ENCODE measurements at regions not wholly inside any gene's neighbourhood (a gene's known extent, or its start where the extent isn't known, plus 50 kb on each side); places are given as distances from the start of the nearest gene placed in this dataset.

DNA sequence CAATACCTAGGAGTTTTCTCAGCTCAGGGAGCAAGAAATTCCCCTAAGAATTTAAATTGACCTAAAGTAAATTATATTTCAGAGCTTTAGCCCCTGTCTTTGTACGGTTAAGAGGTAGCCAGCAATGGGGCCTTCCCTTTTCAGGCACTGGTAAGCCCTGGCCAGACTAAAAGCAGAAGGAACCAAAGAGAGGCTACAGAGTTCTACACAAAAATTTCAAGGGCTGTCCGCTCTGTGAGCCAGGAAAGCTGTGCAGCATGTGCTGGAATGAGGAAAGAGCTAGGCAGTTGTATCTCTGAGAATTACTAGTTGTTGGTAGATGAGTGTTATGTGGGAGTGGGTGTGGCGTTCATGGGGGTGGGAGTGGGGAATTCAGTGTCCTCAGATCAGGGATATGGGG is 96.3 kb upstream of the MAFB start:
- Histone ChIP-seq H3K36me3 (replicated peaks in 1 of 2; ENCODE audit: control extremely low read depth in 1 of 2, control insufficient read depth in 1 of 2, extremely low read depth in 1 of 2, insufficient read depth in 2 of 2, low read length in 1 of 2) (no peaks in the 10 kb centered on the region), H3K4me1 (ENCODE audit: control insufficient read depth in 2 of 2, insufficient read depth in 2 of 2, low read length in 2 of 2) (no peaks in the 10 kb centered on the region), H3K27ac (ENCODE audit: low read length in 2 of 2) (no peak overlapping the region), H2AFZ (ENCODE audit: insufficient read depth, low read depth, low read length, poor library complexity, severe bottlenecking) (no peak overlapping the region), H3K9ac (ENCODE audit: low read length) (no peak overlapping the region), H3K9me3 (ENCODE audit: control extremely low read depth in 1 of 3, control insufficient read depth in 2 of 3, insufficient read depth in 1 of 3, low read length in 2 of 3) (no peaks in the 10 kb centered on the region), H3K4me3 (ENCODE audit: control extremely low read depth in 1 of 5, extremely low read depth in 1 of 5, insufficient read depth in 1 of 5, low read depth in 2 of 5, low read length in 4 of 5) (no peak overlapping the region), H4K20me1 (ENCODE audit: control insufficient read depth, insufficient read depth, low read length, poor library complexity, severe bottlenecking) (no peaks in the 10 kb centered on the region), H3K27me3 (replicated peaks in 1 of 4; ENCODE audit: control extremely low read depth in 1 of 4, control insufficient read depth in 3 of 4, insufficient read depth in 4 of 4, low read length in 3 of 4) (no peaks in the 10 kb centered on the region), H3K79me2 (ENCODE audit: control insufficient read depth, insufficient read depth, low read length) (no peaks in the 10 kb centered on the region), H3K4me2 (replicated peaks; ENCODE audit: low read depth, low read length, poor library complexity, severe bottlenecking) (no peak overlapping the region)
- no peak for DNase-seq
- no peak for ATAC-seq (ENCODE audit: low read depth)
- peaks cover 23% of the 10 kb centered on the region for H3K27me3 Mint-ChIP-seq
- TF ChIP-seq, protein P1, sequence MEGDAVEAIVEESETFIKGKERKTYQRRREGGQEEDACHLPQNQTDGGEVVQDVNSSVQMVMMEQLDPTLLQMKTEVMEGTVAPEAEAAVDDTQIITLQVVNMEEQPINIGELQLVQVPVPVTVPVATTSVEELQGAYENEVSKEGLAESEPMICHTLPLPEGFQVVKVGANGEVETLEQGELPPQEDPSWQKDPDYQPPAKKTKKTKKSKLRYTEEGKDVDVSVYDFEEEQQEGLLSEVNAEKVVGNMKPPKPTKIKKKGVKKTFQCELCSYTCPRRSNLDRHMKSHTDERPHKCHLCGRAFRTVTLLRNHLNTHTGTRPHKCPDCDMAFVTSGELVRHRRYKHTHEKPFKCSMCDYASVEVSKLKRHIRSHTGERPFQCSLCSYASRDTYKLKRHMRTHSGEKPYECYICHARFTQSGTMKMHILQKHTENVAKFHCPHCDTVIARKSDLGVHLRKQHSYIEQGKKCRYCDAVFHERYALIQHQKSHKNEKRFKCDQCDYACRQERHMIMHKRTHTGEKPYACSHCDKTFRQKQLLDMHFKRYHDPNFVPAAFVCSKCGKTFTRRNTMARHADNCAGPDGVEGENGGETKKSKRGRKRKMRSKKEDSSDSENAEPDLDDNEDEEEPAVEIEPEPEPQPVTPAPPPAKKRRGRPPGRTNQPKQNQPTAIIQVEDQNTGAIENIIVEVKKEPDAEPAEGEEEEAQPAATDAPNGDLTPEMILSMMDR (IDR thresholded peaks at IDR 0.05) = no peak
- TF ChIP-seq EZH2 (IDR thresholded peaks at IDR 0.05; ENCODE audit: borderline replicate concordance, insufficient read depth, low read depth, low read length, poor library complexity, severe bottlenecking) = no peak
- ChIA-PET POLR2A (no interaction called here), CTCF (no interaction called here)
- H3K4me3 Mint-ChIP-seq = no peak overlapping the region
- no peak overlapping the region for H3K27ac Mint-ChIP-seq
- 96% methylated on average over 3 of the region's 3 CpGs for WGBS (ENCODE audit: insufficient coverage)
- intact Hi-C loops (cut with micrococcal nuclease) = no loop called here
- H3K9me3 Mint-ChIP-seq (ENCODE audit: insufficient read depth) = peaks cover 3% of the 10 kb centered on the region
- H3K4me1 Mint-ChIP-seq = no peaks in the 10 kb centered on the region

DNA sequence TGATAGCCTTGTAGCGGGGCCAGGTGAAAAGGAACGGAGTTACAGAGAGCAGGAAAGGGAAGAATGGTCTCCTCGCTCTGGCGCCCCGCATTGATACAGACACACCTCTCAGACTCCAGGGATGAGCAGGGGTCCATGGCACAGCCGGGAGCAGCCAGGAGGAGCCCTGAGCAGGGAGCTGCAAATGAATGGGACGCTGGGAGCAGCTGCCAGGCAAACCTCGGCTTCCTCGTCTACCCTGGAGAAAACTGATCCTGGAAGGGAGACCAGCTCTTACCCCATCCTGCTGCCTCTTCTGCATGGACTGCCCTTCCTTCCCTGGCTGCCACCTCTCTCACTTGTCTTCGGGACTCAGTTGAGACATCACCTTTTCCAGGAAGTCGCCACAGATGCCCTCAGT is 97.3 kb upstream of the MAFB start:
- WGBS (ENCODE audit: insufficient coverage) = 79% methylated on average over 11 of the region's 11 CpGs

More for the DNA sequence above, 97.3 kb upstream of the MAFB start:
- no peaks in the 10 kb centered on the region for H4K20me1 ChIP-seq (ENCODE audit: control insufficient read depth, insufficient read depth, low read length, poor library complexity, severe bottlenecking)
- H3K9me3 Mint-ChIP-seq (ENCODE audit: insufficient read depth) = peaks cover 3% of the 10 kb centered on the region
- H3K36me3 ChIP-seq (replicated peaks in 1 of 2; ENCODE audit: control extremely low read depth in 1 of 2, control insufficient read depth in 1 of 2, extremely low read depth in 1 of 2, insufficient read depth in 2 of 2, low read length in 1 of 2) = no peaks in the 10 kb centered on the region
- no peak for TF ChIP-seq EZH2 (IDR thresholded peaks at IDR 0.05; ENCODE audit: borderline replicate concordance, insufficient read depth, low read depth, low read length, poor library complexity, severe bottlenecking)
- TF ChIP-seq, protein P1 (IDR thresholded peaks at IDR 0.05) = no peak
- H3K9me3 ChIP-seq (ENCODE audit: control extremely low read depth in 1 of 3, control insufficient read depth in 2 of 3, insufficient read depth in 1 of 3, low read length in 2 of 3) = no peaks in the 10 kb centered on the region
- H2AFZ ChIP-seq (ENCODE audit: insufficient read depth, low read depth, low read length, poor library complexity, severe bottlenecking) = no peak overlapping the region
- DNase-seq = no peak
- H3K4me3 ChIP-seq (ENCODE audit: control extremely low read depth in 1 of 5, extremely low read depth in 1 of 5, insufficient read depth in 1 of 5, low read depth in 2 of 5, low read length in 4 of 5) = no peak overlapping the region
- H3K79me2 ChIP-seq (ENCODE audit: control insufficient read depth, insufficient read depth, low read length) = no peaks in the 10 kb centered on the region
- H3K4me1 ChIP-seq (ENCODE audit: control insufficient read depth in 2 of 2, insufficient read depth in 2 of 2, low read length in 2 of 2) = no peaks in the 10 kb centered on the region
- H3K4me1 Mint-ChIP-seq = no peaks in the 10 kb centered on the region
- intact Hi-C loops (cut with micrococcal nuclease) = no loop called here
- no peak overlapping the region for H3K4me3 Mint-ChIP-seq
- H3K27me3 ChIP-seq (replicated peaks in 1 of 4; ENCODE audit: control extremely low read depth in 1 of 4, control insufficient read depth in 3 of 4, insufficient read depth in 4 of 4, low read length in 3 of 4) = no peaks in the 10 kb centered on the region
- H3K4me2 ChIP-seq (replicated peaks; ENCODE audit: low read depth, low read length, poor library complexity, severe bottlenecking) = no peak overlapping the region
- no peak overlapping the region for H3K27ac ChIP-seq (ENCODE audit: low read length in 2 of 2)
- peaks cover 24% of the 10 kb centered on the region for H3K27me3 Mint-ChIP-seq
- no peak overlapping the region for H3K9ac ChIP-seq (ENCODE audit: low read length)
- no peak overlapping the region for H3K27ac Mint-ChIP-seq
- ATAC-seq (ENCODE audit: low read depth) = no peak
- ChIA-PET POLR2A (no interaction called here), CTCF (no interaction called here)

Measured in B cell (primary cell).